Neural progenitor cell (in vitro differentiated cells): ENCODE measurements at regions not wholly inside any gene's neighbourhood (a gene's known extent, or its start where the extent isn't known, plus 50 kb on each side); places are given as distances from the start of the nearest gene placed in this dataset.

ENCODE experiments used
- DNase-seq: peaks from one replicate; pipeline ENCODE4 v3.0.0-alpha.2; 2016; ENCODE audit warnings: low spot score
- H2AFZ ChIP-seq: fragments of 200-600 bp; sonication (generic); replicated peaks from 2 replicates; pipeline ENCODE4 v1.6.1; 2016; ENCODE audit warnings: antibody characterized with exemption
- H3F3A ChIP-seq: fragments of 200-600 bp; sonication (generic); 2 replicates; pipeline ENCODE4 v1.6.1; 2016; ENCODE audit warnings: antibody characterized with exemption, low read depth
- H3K27ac ChIP-seq: fragments of 200-600 bp; sonication (generic); 2 replicates; pipeline ENCODE4 v1.5.1; 2016; ENCODE audit warnings: mild to moderate bottlenecking
- H3K27me3 ChIP-seq: fragments of 200-600 bp; sonication (generic); 2 replicates; pipeline ENCODE4 v1.6.1; 2016; ENCODE audit warnings: mild to moderate bottlenecking, moderate library complexity
- H3K36me3 ChIP-seq: fragments of 200-600 bp; sonication (generic); 2 replicates; pipeline ENCODE4 v1.5.1; 2016
- H3K4me1 ChIP-seq: fragments of 200-600 bp; sonication (generic); 2 replicates; pipeline ENCODE4 v1.6.1; 2016; ENCODE audit warnings: mixed run types
- H3K4me2 ChIP-seq: fragments of 200-600 bp; sonication (generic); 2 replicates; pipeline ENCODE4 v1.6.1; 2016
- H3K4me3 ChIP-seq: fragments of 200-600 bp; sonication (generic); 2 replicates; pipeline ENCODE4 v1.5.1; 2016
- H3K79me2 ChIP-seq: fragments of 200-600 bp; sonication (generic); 2 replicates; pipeline ENCODE4 v1.6.1; 2016; ENCODE audit warnings: low read depth
- H3K9ac ChIP-seq: fragments of 200-600 bp; sonication (generic); 2 replicates; pipeline ENCODE4 v1.6.1; 2016
- H3K9me3 ChIP-seq: fragments of 200-600 bp; sonication (generic); 2 replicates; pipeline ENCODE4 v1.5.1; 2016; ENCODE audit warnings: low read depth
- H4K20me1 ChIP-seq: fragments of 200-600 bp; sonication (generic); 2 replicates; pipeline ENCODE4 v1.6.1; 2016; ENCODE audit warnings: low read depth
- H3K27ac Mint-ChIP-seq: 3 replicates; pipeline ENCODE4 v1.8.0; 2021; ENCODE audit warnings: mixed read lengths
- H3K27me3 Mint-ChIP-seq: 2 replicates; pipeline ENCODE4 v1.8.0; 2022; ENCODE audit warnings: low read depth, mild to moderate bottlenecking, inconsistent platforms, moderate library complexity, mixed read lengths; ENCODE audit not compliant: insufficient read depth
- H3K36me3 Mint-ChIP-seq: 3 replicates; pipeline ENCODE4 v1.8.0; 2021; ENCODE audit warnings: mixed read lengths
- H3K4me1 Mint-ChIP-seq: 3 replicates; pipeline ENCODE4 v1.8.0; 2021; ENCODE audit warnings: mixed read lengths
- H3K4me3 Mint-ChIP-seq: 3 replicates; pipeline ENCODE4 v1.8.0; 2021; ENCODE audit warnings: mild to moderate bottlenecking, moderate library complexity, mixed read lengths
- H3K9me3 Mint-ChIP-seq: 3 replicates; pipeline ENCODE4 v1.8.0; 2020; ENCODE audit warnings: mixed read lengths
- EZH2 ChIP-seq: fragments of 200-600 bp; sonication (generic); IDR thresholded peaks from 2 replicates; pipeline ENCODE4 v1.6.1; 2017; ENCODE audit warnings: antibody characterized with exemption, mild to moderate bottlenecking, moderate library complexity
- EZH2phosphoT487 ChIP-seq: fragments of 200-600 bp; sonication (generic); IDR thresholded peaks from 2 replicates; pipeline ENCODE4 v1.6.1; 2017; ENCODE audit warnings: antibody characterized with exemption
- TF ChIP-seq, protein P1 (sequence below): fragments of 200-600 bp; sonication (generic); IDR thresholded peaks from 2 replicates; pipeline ENCODE4 v1.5.1; 2017; ENCODE audit warnings: antibody characterized with exemption, mild to moderate bottlenecking

DNA sequence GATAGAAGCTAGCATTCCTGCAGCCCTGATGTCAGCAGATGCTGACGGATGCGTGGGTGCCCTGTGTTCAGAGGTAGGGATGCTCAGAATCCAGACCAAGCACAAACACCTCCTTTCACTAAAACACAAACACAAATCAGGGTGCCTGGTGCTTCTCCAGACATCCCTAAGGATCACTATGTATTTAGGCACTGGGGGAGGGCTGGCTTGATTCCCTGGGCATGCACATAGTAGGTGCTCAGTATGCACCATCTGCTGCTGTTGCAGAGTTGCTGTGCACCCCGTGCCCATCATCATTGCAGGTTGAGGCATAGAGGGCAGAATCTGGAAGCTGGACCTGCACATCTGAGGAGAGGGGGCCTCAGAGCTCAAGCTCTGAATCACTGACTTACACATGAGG, 114.8 kb downstream of the PHETA1 start:
- H3K27me3 ChIP-seq, result no peaks in the 10 kb centered on the region
- DNase-seq, result no peak
- H3K27ac Mint-ChIP-seq, result no peak overlapping the region

DNA sequence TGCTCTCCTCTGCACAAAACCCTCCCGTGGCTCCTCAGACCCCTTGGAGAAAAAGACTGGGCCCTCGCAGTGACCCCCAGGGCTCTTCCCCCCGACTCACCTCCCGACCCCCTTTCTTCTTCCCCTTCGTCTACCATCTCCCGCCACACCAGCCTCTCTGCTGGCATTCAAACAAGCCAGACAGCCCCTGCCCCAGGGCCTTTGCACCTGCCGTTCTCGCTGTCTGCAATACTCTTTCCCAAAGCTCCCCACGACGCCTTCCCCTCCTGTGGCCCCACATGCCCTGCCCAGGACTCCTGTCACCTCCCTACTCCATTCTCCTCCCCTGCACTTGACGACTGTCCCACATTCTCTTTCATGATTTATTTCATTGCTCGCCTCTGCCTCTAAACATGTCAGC, 115.7 kb downstream of the PHETA1 start:
- H3K4me1 Mint-ChIP-seq, result peaks cover 26% of the 10 kb centered on the region
- Histone ChIP-seq H3K27me3 (no peaks in the 10 kb centered on the region), H3K9me3 (no peaks in the 10 kb centered on the region), H3F3A (no peaks in the 10 kb centered on the region), H3K9ac (no peak overlapping the region), H3K4me3 (no peak overlapping the region), H3K36me3 (no peaks in the 10 kb centered on the region), H4K20me1 (no peaks in the 10 kb centered on the region), H3K4me2 (no peak overlapping the region), H2AFZ (no peak overlapping the region), H3K27ac (no peak overlapping the region), H3K79me2 (no peaks in the 10 kb centered on the region), H3K4me1 (peaks cover 14% of the 10 kb centered on the region)
- peaks cover 2% of the 10 kb centered on the region for H3K27me3 Mint-ChIP-seq
- TF ChIP-seq EZH2 (no peak), EZH2phosphoT487 (no peak)
- TF ChIP-seq, protein P1, sequence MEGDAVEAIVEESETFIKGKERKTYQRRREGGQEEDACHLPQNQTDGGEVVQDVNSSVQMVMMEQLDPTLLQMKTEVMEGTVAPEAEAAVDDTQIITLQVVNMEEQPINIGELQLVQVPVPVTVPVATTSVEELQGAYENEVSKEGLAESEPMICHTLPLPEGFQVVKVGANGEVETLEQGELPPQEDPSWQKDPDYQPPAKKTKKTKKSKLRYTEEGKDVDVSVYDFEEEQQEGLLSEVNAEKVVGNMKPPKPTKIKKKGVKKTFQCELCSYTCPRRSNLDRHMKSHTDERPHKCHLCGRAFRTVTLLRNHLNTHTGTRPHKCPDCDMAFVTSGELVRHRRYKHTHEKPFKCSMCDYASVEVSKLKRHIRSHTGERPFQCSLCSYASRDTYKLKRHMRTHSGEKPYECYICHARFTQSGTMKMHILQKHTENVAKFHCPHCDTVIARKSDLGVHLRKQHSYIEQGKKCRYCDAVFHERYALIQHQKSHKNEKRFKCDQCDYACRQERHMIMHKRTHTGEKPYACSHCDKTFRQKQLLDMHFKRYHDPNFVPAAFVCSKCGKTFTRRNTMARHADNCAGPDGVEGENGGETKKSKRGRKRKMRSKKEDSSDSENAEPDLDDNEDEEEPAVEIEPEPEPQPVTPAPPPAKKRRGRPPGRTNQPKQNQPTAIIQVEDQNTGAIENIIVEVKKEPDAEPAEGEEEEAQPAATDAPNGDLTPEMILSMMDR, result no peak
- no peak overlapping the region for H3K4me3 Mint-ChIP-seq
- H3K36me3 Mint-ChIP-seq, result no peaks in the 10 kb centered on the region
- H3K27ac Mint-ChIP-seq, result no peak overlapping the region
- H3K9me3 Mint-ChIP-seq, result no peaks in the 10 kb centered on the region
- DNase-seq, result no peak

More for the DNA sequence above, 114.8 kb downstream of the PHETA1 start:
- Histone ChIP-seq H3K4me1 (peaks cover 10% of the 10 kb centered on the region), H3K36me3 (no peaks in the 10 kb centered on the region), H3K79me2 (no peaks in the 10 kb centered on the region), H3K4me3 (no peak overlapping the region), H3K9ac (no peak overlapping the region), H3F3A (no peaks in the 10 kb centered on the region), H3K9me3 (no peaks in the 10 kb centered on the region), H3K4me2 (no peak overlapping the region), H2AFZ (no peak overlapping the region), H4K20me1 (no peaks in the 10 kb centered on the region), H3K27ac (no peak overlapping the region)
- no peaks in the 10 kb centered on the region for H3K9me3 Mint-ChIP-seq
- H3K4me1 Mint-ChIP-seq, result peaks cover 17% of the 10 kb centered on the region
- no peak for TF ChIP-seq EZH2
- TF ChIP-seq, protein P1, result no peak
- TF ChIP-seq EZH2phosphoT487, result no peak
- H3K36me3 Mint-ChIP-seq, result no peaks in the 10 kb centered on the region
- H3K4me3 Mint-ChIP-seq, result no peak overlapping the region
- peaks cover 2% of the 10 kb centered on the region for H3K27me3 Mint-ChIP-seq

DNA sequence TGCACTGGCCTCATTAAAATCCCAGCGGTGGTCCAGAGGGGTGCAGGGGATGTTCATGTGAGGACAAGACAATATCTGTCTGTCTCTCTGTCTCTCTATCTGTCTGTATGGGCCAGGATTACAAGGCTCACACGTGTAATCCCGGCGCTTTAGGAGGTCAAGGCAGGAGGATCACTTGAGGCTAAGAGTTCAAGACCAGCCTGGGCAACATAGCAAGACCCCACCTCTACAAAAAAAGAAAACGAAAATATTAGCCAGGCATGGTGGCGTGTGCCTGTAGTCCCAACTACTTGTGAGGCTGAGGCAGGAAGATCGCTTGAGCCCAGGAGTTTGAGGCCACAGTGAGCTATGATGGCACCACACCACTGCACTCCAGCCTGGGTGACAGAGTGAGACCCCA, 117.1 kb downstream of the PHETA1 start:
- no peak overlapping the region for H3K4me3 ChIP-seq
- no peak overlapping the region for H2AFZ ChIP-seq
- no peak overlapping the region for H3K4me2 ChIP-seq
- H3K9me3 Mint-ChIP-seq, result no peaks in the 10 kb centered on the region
- no peaks in the 10 kb centered on the region for H3K79me2 ChIP-seq
- H3F3A ChIP-seq, result no peaks in the 10 kb centered on the region
- H3K9me3 ChIP-seq, result no peaks in the 10 kb centered on the region
- no peak overlapping the region for H3K4me3 Mint-ChIP-seq
- no peaks in the 10 kb centered on the region for H4K20me1 ChIP-seq
- no peak for DNase-seq
- TF ChIP-seq EZH2phosphoT487, result no peak
- TF ChIP-seq, protein P1, result no peak
- no peak for TF ChIP-seq EZH2
- H3K4me1 Mint-ChIP-seq, result peaks cover 31% of the 10 kb centered on the region
- H3K36me3 Mint-ChIP-seq, result peaks cover under 1% of the 10 kb centered on the region
- H3K27ac ChIP-seq, result no peak overlapping the region
- H3K36me3 ChIP-seq, result no peaks in the 10 kb centered on the region
- no peak overlapping the region for H3K9ac ChIP-seq
- H3K4me1 ChIP-seq, result peaks cover 18% of the 10 kb centered on the region
- H3K27ac Mint-ChIP-seq, result peak overlapping the region; percentile 27
- no peaks in the 10 kb centered on the region for H3K27me3 Mint-ChIP-seq
- H3K27me3 ChIP-seq, result no peaks in the 10 kb centered on the region
